NCI-H748 treated with DMSO at 0.1 percent for 48 hours (cell line): ENCODE measurements at regions not wholly inside any gene's neighbourhood (a gene's known extent, or its start where the extent isn't known, plus 50 kb on each side); places are given as distances from the start of the nearest gene placed in this dataset.

Experiments
- DNase-seq: peaks from one replicate; lab custom pipeline; 2025; lab: John Stamatoyannopoulos, UW

GRCh38 chr3:99366663-99367429 is 271.5 kb upstream of the COL8A1 start:
- no peak for DNase-seq

GRCh38 chr3:99365979-99366378 is 272.4 kb upstream of the COL8A1 start:
- no peak for DNase-seq

- no peak for DNase-seq
Measured at GRCh38 chr3:99365396-99365795, 273.0 kb upstream of the COL8A1 start.

GRCh38 chr3:99357131-99357530 is 281.3 kb upstream of the COL8A1 start:
- DNase-seq = no peak

DNA sequence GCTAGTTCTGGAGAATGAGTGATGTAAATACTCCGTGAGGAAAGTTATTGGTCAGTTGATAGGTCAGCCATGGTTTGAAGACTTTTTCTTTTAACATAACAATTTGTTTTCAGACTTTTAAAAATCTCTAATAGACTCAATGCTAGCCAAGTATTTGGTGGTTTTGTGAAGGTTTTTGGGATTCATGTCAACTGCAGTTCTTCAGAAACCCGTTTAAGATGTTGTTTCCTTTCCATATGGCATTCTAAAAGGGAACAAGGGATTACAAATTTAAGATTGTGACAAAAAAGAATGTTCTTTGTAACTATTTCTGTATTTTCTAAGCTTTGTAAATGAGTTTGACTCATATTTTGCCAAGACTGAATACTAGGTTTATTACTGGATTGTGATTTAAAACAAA is 281.7 kb upstream of the COL8A1 start:
- DNase-seq = no peak

DNA sequence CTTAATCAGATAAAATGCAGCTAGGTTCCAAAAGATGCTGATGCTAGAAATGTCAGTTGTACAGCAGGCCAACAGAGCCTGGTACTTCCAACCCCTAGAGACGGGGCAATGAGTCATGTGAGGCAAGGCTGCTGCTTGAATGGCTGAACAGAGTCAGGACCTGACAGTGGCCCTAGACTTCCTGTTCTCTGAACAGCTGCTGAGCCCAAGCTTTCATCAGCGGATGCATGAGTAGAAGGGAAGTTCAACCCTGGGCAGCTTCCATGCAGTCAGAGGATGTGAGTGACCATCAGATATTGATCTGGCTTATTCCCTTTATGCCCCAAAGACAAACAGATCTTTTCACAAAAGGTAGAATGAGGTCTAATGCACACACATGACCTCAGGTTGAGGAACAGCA is 282.9 kb upstream of the COL8A1 start:
- no peak for DNase-seq

- no peak for DNase-seq
Measured at GRCh38 chr3:99352811-99353210, 285.6 kb upstream of the COL8A1 start.

- DNase-seq = no peak
Measured at GRCh38 chr3:99351122-99351521, 287.3 kb upstream of the COL8A1 start.

- DNase-seq = no peak
Measured at GRCh38 chr3:99348451-99348850, 289.9 kb upstream of the COL8A1 start.

- DNase-seq = no peak
Measured at GRCh38 chr3:99344216-99344615, 294.2 kb upstream of the COL8A1 start.

- no peak for DNase-seq
Measured at GRCh38 chr3:99342383-99342782, 296.0 kb upstream of the COL8A1 start.

GRCh38 chr3:99339222-99339621 is 299.2 kb upstream of the COL8A1 start:
- DNase-seq = no peak

- DNase-seq = no peak
Measured at GRCh38 chr3:99332718-99333117, 305.7 kb upstream of the COL8A1 start.

DNA sequence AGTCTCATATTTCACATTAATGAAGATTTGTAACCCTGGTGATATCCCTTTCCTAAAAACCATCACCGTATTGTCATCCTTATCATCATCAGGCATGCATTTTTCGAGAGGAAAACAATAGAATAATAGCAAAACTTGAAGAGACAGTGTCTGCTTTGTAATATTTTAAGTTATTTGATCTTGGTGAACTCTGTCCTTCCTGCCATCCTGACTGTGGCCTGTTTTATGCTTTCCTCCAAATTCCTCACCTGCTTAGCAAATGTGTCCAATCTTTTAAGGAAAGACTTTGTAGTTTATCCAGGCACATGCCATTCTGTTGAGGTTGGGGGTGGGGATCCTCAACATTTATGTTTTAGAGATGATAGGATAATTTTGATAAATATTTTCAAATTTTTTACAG is 306.1 kb upstream of the COL8A1 start:
- DNase-seq = no peak

DNA sequence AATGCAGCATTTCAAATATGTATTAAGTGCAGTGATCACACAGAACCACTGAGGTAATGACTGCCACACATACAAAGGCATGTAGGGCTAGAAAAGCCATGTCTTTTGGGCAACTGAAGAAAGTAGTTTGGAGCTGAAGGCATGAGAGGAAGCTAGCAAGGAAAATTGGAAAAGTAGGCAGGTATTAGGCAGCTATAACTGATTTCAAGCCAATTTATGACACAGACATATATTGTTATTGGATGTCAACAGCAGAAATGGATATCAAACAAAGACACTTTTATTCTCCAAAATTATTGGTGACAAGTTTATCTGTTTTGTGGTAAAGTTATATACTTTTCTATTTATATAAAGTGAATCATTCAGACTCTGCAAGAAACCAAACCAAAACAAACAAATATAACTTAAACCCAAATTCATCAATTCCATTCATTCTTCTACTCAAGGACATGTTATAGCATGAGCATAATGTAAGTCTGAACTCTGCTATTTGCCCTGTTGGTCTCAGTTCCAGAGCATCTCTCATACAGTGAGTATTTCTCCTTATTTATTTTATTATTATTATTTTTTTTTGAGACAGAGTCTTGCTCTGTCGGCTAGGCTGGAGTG is 307.4 kb upstream of the COL8A1 start:
- DNase-seq = no peak

DNA sequence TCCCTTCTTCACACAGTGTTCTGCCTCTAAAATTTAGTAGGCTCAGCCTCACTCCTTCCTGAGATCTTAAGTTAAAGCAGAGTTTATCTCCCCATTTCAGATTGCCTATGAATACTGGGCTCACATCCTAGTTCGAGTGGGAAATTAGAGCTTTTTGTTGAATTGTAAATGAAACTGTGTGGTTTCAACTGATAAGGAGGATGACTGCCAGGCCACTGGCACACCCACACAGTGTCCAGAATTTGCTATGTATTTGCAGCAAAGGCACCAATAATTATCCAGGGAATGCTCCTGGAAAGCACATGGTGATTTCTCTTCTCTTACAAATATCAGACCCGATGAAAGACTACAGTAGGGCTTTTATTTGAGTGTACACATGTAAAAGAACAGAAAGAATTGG is 308.1 kb upstream of the COL8A1 start:
- no peak for DNase-seq

DNA sequence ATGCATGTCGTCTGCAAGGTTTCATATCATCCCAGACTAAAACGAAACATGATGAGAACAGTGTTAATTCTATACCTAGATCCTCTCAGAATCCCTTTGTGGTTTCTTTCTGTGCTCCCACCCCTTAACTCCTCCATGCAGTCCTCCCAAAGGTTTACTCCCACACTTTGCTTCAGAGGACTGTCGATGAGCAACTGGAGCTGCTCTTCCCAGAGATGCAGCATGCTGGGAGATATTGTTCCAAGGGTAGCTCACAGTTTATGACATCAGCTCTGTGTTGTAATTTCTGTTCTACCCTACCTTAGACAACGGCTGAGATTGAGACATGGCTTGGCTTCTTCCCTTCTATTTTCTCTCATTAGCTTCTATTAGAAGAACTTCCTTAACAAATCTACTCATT is 313.0 kb upstream of the COL8A1 start:
- no peak for DNase-seq

GRCh38 chr3:99324636-99325203 is 313.7 kb upstream of the COL8A1 start:
- DNase-seq = no peak

GRCh38 chr3:99323940-99324339 is 314.5 kb upstream of the COL8A1 start:
- DNase-seq = no peak

- DNase-seq = no peak
Measured at GRCh38 chr3:99322551-99322950, 315.8 kb upstream of the COL8A1 start.

DNA sequence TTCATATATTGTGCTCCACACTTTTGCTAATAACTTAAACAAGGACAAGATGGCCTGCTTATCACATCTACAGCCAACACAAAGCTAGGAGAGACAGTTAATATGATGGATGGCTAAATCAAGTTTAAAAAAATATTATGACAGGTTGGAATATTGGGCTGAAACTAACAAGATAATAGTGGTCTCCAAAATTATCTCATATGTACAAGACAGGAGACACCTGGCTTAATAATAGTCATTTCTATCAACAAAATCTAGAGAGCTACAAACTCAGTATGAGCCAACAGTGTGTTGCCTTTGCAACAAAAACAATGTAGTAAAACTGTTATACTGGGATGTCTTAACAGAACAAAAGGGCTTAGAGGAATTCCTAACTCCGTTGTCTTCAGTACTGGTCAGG is 317.1 kb upstream of the COL8A1 start:
- DNase-seq = no peak

DNA sequence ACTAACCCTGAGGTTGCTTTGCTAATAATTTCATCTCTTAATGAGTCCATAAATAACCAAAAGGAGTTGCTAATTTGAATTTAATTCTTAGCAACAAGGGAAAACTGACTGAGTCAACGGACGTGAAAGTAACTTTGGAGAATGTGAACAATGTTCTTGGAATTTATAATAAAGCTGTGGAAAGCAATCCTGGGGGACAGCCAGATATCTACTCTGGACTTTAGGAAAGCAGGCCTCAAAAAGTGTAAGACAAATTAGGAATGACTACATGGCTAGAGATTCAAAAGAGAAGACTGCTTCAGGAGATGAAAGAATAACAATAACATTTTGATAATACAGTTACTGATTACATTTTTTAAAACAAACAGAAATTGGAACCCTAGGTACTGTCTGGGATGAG is 318.4 kb upstream of the COL8A1 start:
- no peak for DNase-seq

GRCh38 chr3:99319450-99319849 is 318.9 kb upstream of the COL8A1 start:
- DNase-seq = no peak

DNA sequence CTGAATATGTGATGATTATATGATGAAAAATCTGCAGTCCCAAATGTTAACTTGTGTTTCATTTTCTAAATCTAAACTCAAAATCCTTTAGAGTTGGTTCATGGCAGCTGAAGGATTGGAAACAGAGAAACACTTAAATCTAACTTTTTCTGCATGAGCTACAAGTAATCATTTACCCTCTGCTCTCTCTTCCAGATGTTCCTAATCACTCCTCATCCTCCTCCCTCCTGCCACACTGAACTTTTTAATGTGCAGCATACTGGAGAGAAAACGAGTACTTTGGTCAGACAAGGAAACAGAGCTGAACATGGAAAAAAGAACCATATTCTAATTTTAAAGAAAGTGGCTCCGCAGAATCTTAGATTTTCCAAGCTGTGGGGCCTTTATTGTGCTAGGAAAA is 321.2 kb upstream of the COL8A1 start:
- no peak for DNase-seq
